Prostate gland (tissue), 2 donors: ENCODE measurements at regions not wholly inside any gene's neighbourhood (a gene's known extent, or its start where the extent isn't known, plus 50 kb on each side); places are given as distances from the start of the nearest gene placed in this dataset.

Experiments used
- DNase-seq: peaks from one replicate; pipeline ENCODE4 v3.0.0-alpha.2; 2019; ENCODE audit warnings: low spot score
- H3K27ac ChIP-seq, 2 donors: fragments of 200-600 bp; sonication (generic); 2 replicates each; pipeline ENCODE4 v1.5.1; 2017 to 2019
- H3K27me3 ChIP-seq: fragments of 200-600 bp; sonication (generic); replicated peaks from 2 replicates; pipeline ENCODE4 v1.5.1; 2019; ENCODE audit not compliant: insufficient read depth
- H3K36me3 ChIP-seq, 2 donors: fragments of 200-600 bp; sonication (generic); 1 replicate in 1 of 2; 2 replicates in 1 of 2; pipeline versions ENCODE4 v1.5.1 to v1.8.1; 2017 to 2019
- H3K4me1 ChIP-seq: fragments of 200-600 bp; sonication (generic); replicated peaks from 2 replicates; pipeline ENCODE4 v1.5.1; 2019
- H3K4me3 ChIP-seq, 2 donors: fragments of 200-600 bp; sonication (generic); 2 replicates each; pipeline ENCODE4 v1.5.1; 2017 to 2019
- H3K9me3 ChIP-seq: fragments of 200-600 bp; sonication (generic); 2 replicates; pipeline ENCODE4 v1.5.1; 2017
- CTCF ChIP-seq, 4 experiments: fragments of 200-600 bp in 2 of 4; fragments of 450-650 bp in 2 of 4; sonication (generic) in 2 of 4; IDR thresholded peaks; 1 replicate in 3 of 4; 2 replicates in 1 of 4; pipeline ENCODE4 v1.5.1; 2016 to 2019; ENCODE audit warnings: antibody characterized with exemption in 4 of 4, mild to moderate bottlenecking in 2 of 4, moderate library complexity in 2 of 4
- POLR2A ChIP-seq: fragments of 450-650 bp; IDR thresholded peaks from one replicate; pipeline ENCODE4 v1.6.1; 2016; ENCODE audit warnings: antibody characterized with exemption, mild to moderate bottlenecking
- POLR2AphosphoS5 ChIP-seq: sonication (generic); formaldehyde crosslinking; IDR thresholded peaks from one replicate; pipeline ENCODE4 v1.6.1; 2017; ENCODE audit warnings: antibody characterized with exemption
- WGBS: methylation state at CpG from one replicate; pipeline ENCODE4 v1.1.5; 2018; 5-methylcytosine and 5-hydroxymethylcytosine counted together
- intact Hi-C: fragments of 100-400 bp; cut with DNase I; formaldehyde crosslinking; loops from one replicate; pipeline ENCODE4 v1.14.2; 2022

GRCh38 chr5:73375949-73376348 is 72.6 kb downstream of the FOXD1 start:
- no peak for DNase-seq
- intact Hi-C loops, result no loop called here
- Histone ChIP-seq H3K4me1 (no peaks in the 10 kb centered on the region), H3K27me3 (peaks cover 12% of the 10 kb centered on the region), H3K9me3 (no peaks in the 10 kb centered on the region), H3K4me3 (no peak overlapping the region), H3K36me3 (no peaks in the 10 kb centered on the region), H3K27ac (no peak overlapping the region)
- TF ChIP-seq CTCF (IDR thresholded peaks at IDR 0.05) (no peak), POLR2AphosphoS5 (no peak), POLR2A (no peak)
- WGBS, result 92% methylated on average over 2 of the region's 2 CpGs

GRCh38 chr5:73375191-73375545 is 73.4 kb downstream of the FOXD1 start:
- Histone ChIP-seq H3K4me3 (no peak overlapping the region), H3K9me3 (no peaks in the 10 kb centered on the region), H3K27me3 (peaks cover 4% of the 10 kb centered on the region), H3K27ac (no peak overlapping the region), H3K4me1 (no peaks in the 10 kb centered on the region), H3K36me3 (no peaks in the 10 kb centered on the region)
- TF ChIP-seq CTCF (IDR thresholded peaks at IDR 0.05) (no peak), POLR2AphosphoS5 (no peak), POLR2A (no peak)
- intact Hi-C loops, result no loop called here
- 74% methylated on average over 2 of the region's 2 CpGs for WGBS
- DNase-seq, result no peak

DNA sequence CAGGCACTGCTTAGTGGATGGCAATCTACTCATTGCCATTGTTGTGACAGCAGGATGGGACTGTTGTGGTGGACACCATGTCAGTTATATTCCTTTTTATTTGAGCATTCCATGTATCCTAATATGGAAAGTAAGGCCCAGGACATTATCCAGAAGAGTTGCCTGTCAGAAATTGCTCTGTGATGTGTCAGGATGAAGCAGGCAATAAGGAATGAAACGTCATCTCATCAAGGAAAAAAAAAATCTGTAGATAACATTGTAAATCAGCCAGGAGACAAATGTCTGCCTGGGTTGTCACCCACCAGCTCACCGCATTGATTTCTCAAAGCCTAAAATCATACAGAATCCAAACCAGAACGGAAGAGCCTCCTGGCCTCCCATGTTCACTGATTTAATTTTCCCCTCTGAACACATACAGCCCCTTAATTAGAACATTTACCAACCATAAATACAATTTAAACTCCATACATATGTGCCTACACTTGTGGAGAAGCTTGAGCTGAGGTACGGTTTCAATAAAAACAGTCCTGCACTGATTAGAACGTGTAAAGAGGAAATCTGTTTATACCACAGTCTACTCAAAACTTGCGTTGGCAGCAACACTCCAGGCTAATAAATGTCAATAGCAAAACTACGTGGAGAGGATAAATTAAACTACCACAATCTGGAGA is 73.9 kb downstream of the FOXD1 start:
- H3K4me3 ChIP-seq, result no peak overlapping the region
- no peak overlapping the region for H3K27ac ChIP-seq
- no peaks in the 10 kb centered on the region for H3K4me1 ChIP-seq
- no peaks in the 10 kb centered on the region for H3K9me3 ChIP-seq
- WGBS, result 52% methylated on average over 7 of the region's 7 CpGs
- H3K36me3 ChIP-seq, result no peaks in the 10 kb centered on the region
- no peak for DNase-seq
- no peaks in the 10 kb centered on the region for H3K27me3 ChIP-seq
- TF ChIP-seq POLR2AphosphoS5 (no peak), POLR2A (no peak), CTCF (IDR thresholded peaks at IDR 0.05) (no peak)
- intact Hi-C loops, result no loop called here

DNA sequence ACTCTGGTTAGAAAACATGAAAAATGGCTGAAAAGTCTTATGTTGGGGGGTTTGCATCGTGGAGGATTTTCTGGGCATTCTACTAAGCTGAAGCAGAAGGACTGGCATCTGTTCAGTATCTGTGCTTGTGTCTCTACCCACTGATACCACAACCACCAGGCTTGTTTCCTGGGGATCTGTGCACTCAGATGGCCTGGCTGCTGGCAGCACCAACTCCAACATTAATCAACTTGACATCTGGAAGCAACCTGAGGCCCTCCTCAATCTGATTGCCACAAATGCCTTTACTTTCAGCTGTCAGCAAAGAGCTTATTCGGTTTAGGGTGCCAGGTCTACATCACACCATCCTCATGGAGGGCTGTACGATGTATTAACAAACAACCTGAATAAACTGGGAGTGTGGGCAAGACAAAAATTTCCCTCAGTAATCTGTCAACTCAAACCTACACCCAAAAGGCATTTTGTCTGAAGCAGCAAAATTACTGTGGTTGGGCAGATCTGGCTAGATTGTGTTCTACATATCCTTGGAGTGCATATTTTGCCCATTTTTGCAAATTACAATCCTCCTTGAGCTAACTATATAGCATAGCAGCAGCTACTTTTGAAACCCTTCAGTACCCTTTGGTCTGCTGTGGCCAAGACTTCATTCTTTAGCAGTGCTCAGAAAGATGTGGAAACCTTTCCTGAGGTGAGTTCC is 74.6 kb downstream of the FOXD1 start:
- TF ChIP-seq CTCF (IDR thresholded peaks at IDR 0.05), result no peak
- TF ChIP-seq POLR2A, result no peak
- TF ChIP-seq POLR2AphosphoS5, result no peak
- no peak for DNase-seq
- 85% methylated on average over 3 of the region's 3 CpGs for WGBS
- H3K9me3 ChIP-seq, result no peaks in the 10 kb centered on the region
- H3K36me3 ChIP-seq, result no peaks in the 10 kb centered on the region
- H3K27me3 ChIP-seq, result no peaks in the 10 kb centered on the region
- no peaks in the 10 kb centered on the region for H3K4me1 ChIP-seq
- H3K4me3 ChIP-seq, result no peak overlapping the region
- no peak overlapping the region for H3K27ac ChIP-seq
- intact Hi-C loops, result no loop called here
